Progenitor cell of endocrine pancreas (in vitro differentiated cells): ENCODE measurements at regions not wholly inside any gene's neighbourhood (a gene's known extent, or its start where the extent isn't known, plus 50 kb on each side); places are given as distances from the start of the nearest gene placed in this dataset.

Experiments
- DNase-seq: peaks from one replicate; pipeline ENCODE4 v3.0.0; 2021; ENCODE audit warnings: low spot score; ENCODE audit not compliant: unreplicated experiment
- H3K27ac Mint-ChIP-seq: 2 replicates; pipeline ENCODE4 v1.8.0; 2021; ENCODE audit warnings: mild to moderate bottlenecking, moderate library complexity, mixed read lengths
- H3K27me3 Mint-ChIP-seq: 2 replicates; pipeline ENCODE4 v1.8.0; 2021; ENCODE audit warnings: mixed read lengths
- H3K36me3 Mint-ChIP-seq: 2 replicates; pipeline ENCODE4 v1.8.0; 2022; ENCODE audit warnings: mixed read lengths; ENCODE audit not compliant: insufficient read depth
- H3K4me1 Mint-ChIP-seq: 2 replicates; pipeline ENCODE4 v1.8.0; 2021; ENCODE audit warnings: low read depth, mixed read lengths
- H3K4me3 Mint-ChIP-seq: 2 replicates; pipeline ENCODE4 v1.8.0; 2021; ENCODE audit warnings: low read depth, mild to moderate bottlenecking, moderate library complexity, mixed read lengths
- H3K9me3 Mint-ChIP-seq: 2 replicates; pipeline ENCODE4 v1.8.0; 2021; ENCODE audit warnings: low read depth, mixed read lengths
- TF ChIP-seq, protein P1 (sequence below): fragments of 200-600 bp; sonication (generic); IDR thresholded peaks from one replicate; pipeline ENCODE4 v1.5.0; 2021; ENCODE audit warnings: antibody characterized with exemption, mild to moderate bottlenecking; ENCODE audit not compliant: unreplicated experiment

DNA sequence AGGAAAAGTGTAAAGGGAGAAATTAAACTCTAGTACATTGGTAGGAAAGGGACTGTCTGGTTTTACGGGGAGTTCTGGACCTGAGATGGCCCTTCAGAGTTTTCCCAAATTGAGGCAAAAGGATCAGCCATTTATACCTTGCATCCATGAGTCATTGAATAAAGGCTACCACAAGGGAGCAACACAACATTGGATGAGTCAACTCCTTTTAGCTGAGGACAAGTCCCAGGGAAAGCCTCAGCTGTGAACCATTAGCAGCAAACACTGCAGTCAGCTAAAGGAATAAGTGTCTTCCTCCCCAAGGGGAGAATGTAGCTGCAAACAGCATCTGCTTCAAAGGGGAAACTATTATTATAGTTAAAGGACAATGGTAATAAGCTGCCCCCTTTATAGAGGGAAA is 468.7 kb upstream of the ID4 start:
- Mint-ChIP-seq H3K27ac (no peak overlapping the region), H3K36me3 (no peaks in the 10 kb centered on the region), H3K4me1 (no peaks in the 10 kb centered on the region), H3K4me3 (no peak overlapping the region), H3K9me3 (no peaks in the 10 kb centered on the region), H3K27me3 (peaks cover 3% of the 10 kb centered on the region)
- TF ChIP-seq, protein P1, sequence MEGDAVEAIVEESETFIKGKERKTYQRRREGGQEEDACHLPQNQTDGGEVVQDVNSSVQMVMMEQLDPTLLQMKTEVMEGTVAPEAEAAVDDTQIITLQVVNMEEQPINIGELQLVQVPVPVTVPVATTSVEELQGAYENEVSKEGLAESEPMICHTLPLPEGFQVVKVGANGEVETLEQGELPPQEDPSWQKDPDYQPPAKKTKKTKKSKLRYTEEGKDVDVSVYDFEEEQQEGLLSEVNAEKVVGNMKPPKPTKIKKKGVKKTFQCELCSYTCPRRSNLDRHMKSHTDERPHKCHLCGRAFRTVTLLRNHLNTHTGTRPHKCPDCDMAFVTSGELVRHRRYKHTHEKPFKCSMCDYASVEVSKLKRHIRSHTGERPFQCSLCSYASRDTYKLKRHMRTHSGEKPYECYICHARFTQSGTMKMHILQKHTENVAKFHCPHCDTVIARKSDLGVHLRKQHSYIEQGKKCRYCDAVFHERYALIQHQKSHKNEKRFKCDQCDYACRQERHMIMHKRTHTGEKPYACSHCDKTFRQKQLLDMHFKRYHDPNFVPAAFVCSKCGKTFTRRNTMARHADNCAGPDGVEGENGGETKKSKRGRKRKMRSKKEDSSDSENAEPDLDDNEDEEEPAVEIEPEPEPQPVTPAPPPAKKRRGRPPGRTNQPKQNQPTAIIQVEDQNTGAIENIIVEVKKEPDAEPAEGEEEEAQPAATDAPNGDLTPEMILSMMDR, result no peak
- DNase-seq, result no peak

GRCh38 chr6:19369785-19370184 is 467.4 kb upstream of the ID4 start:
- no peak overlapping the region for H3K27ac Mint-ChIP-seq
- no peak for DNase-seq
- no peaks in the 10 kb centered on the region for H3K4me1 Mint-ChIP-seq
- TF ChIP-seq, protein P1, result no peak
- no peak overlapping the region for H3K4me3 Mint-ChIP-seq
- no peaks in the 10 kb centered on the region for H3K9me3 Mint-ChIP-seq
- H3K36me3 Mint-ChIP-seq, result no peaks in the 10 kb centered on the region
- H3K27me3 Mint-ChIP-seq, result peaks cover 3% of the 10 kb centered on the region

- TF ChIP-seq, protein P1, result no peak
- H3K27me3 Mint-ChIP-seq, result peaks cover 3% of the 10 kb centered on the region
- H3K4me1 Mint-ChIP-seq, result no peaks in the 10 kb centered on the region
- H3K36me3 Mint-ChIP-seq, result no peaks in the 10 kb centered on the region
- H3K4me3 Mint-ChIP-seq, result no peak overlapping the region
- H3K9me3 Mint-ChIP-seq, result no peaks in the 10 kb centered on the region
- DNase-seq, result no peak
- no peak overlapping the region for H3K27ac Mint-ChIP-seq
Measured at GRCh38 chr6:19370831-19371230, 466.3 kb upstream of the ID4 start.

DNA sequence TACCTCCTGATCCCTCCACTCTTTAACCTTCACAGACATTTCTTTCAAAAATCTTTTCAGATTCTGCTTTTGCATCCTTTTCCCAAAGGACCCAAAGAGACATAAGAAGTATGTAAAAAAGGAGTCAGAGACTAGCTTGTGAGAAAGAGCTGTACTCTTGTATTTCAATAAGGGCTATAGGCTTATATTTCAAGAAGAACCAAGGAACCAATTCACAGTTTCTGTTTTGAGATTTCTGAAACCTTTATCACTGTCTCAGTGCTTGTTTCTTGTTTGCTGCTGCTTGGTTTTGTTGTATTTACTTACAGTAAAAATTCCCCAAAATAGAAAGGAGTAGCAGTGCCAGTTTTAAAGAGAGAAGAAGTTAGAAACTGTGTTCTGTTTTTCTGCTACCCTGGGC is 461.6 kb upstream of the ID4 start:
- no peaks in the 10 kb centered on the region for H3K9me3 Mint-ChIP-seq
- no peaks in the 10 kb centered on the region for H3K4me1 Mint-ChIP-seq
- no peak overlapping the region for H3K27ac Mint-ChIP-seq
- H3K4me3 Mint-ChIP-seq, result no peak overlapping the region
- no peaks in the 10 kb centered on the region for H3K36me3 Mint-ChIP-seq
- H3K27me3 Mint-ChIP-seq, result peaks cover 3% of the 10 kb centered on the region
- no peak for DNase-seq
- TF ChIP-seq, protein P1, result no peak

DNA sequence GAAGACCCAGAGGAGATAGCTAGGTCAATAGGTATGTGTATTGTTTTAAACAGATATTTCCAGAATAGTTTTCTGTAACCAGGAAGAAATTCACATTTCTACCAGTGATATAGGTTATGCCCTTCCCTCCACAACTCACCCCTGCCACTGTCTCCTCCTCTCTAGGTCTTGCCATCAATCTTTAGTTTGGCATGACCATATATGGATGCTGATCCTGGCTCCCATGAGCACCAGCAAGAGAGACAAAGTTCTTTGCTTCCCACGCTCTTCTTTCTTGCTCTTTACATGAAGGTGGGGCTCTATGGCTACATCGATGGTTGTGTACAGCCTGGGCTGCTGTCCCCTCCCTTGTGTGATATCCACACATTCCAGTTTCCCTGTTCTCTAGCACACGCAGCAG is 459.4 kb upstream of the ID4 start:
- DNase-seq, result no peak
- Mint-ChIP-seq H3K9me3 (no peaks in the 10 kb centered on the region), H3K36me3 (no peaks in the 10 kb centered on the region), H3K27ac (no peak overlapping the region), H3K4me3 (no peak overlapping the region), H3K4me1 (no peaks in the 10 kb centered on the region), H3K27me3 (no peaks in the 10 kb centered on the region)
- TF ChIP-seq, protein P1, result no peak

DNA sequence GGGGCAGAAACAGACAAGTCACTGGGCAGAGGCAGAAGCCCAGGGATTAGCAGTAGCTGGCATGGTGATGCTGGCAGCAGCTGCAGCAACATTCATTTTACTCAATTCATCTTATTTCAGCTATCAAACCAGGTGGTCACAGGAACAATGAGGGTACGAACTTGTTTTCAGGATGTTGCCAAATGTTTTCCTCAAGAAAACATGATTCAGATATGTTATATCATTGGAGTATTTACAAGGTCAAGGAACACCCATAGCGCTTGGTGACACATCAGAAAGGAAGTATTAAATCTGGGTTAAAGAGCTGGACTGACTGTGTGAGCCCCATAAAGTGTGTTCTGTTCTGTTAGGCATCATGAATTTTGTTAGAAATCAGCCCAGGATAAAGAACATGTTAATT is 456.9 kb upstream of the ID4 start:
- Mint-ChIP-seq H3K9me3 (peaks cover 10% of the 10 kb centered on the region), H3K27me3 (no peaks in the 10 kb centered on the region), H3K4me3 (no peak overlapping the region), H3K27ac (no peak overlapping the region), H3K36me3 (no peaks in the 10 kb centered on the region), H3K4me1 (no peaks in the 10 kb centered on the region)
- no peak for DNase-seq
- TF ChIP-seq, protein P1, result no peak
